Neural progenitor cell (in vitro differentiated cells): ENCODE measurements at regions not wholly inside any gene's neighbourhood (a gene's known extent, or its start where the extent isn't known, plus 50 kb on each side); places are given as distances from the start of the nearest gene placed in this dataset.
"Not testable (repeated sequence)": the region's sequence is repeated elsewhere in the genome, so short reads cannot be mapped to it uniquely, and the experiment has no call there.

Experiments
- CTCF ChIP-seq: fragments of 200-600 bp; sonication (generic); IDR thresholded peaks from 2 replicates; pipeline ENCODE4 v1.5.1; 2017; ENCODE audit warnings: antibody characterized with exemption, mild to moderate bottlenecking
- EZH2phosphoT487 ChIP-seq: fragments of 200-600 bp; sonication (generic); IDR thresholded peaks from 2 replicates; pipeline ENCODE4 v1.6.1; 2017; ENCODE audit warnings: antibody characterized with exemption

DNA sequence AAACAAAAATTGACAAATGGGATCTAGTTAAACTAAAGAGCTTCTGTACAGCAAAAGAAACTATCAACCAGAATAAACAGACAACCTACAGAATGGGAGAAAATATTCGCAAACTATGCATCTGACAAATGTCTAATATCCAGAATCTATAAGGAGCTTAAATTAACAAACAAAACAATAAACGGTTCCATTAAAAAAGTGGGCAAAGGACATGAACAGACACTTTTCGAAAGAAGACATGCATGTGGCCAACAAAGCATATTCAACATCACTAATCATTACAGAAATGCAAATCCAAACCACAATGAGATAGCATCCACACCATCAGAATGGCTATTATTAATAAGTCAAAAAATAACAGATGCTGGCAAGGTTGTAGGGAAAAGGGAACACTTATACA lies 50.5 kb upstream of the MED13L start:
- TF ChIP-seq CTCF, EZH2phosphoT487: not testable (repeated sequence)
